Adrenal gland (tissue), 5 donors: ENCODE measurements at regions not wholly inside any gene's neighbourhood (a gene's known extent, or its start where the extent isn't known, plus 50 kb on each side); places are given as distances from the start of the nearest gene placed in this dataset.

Experiments used
- POLR2A ChIP-seq, 2 donors: fragments of 450-650 bp; IDR thresholded peaks; one replicate each; pipeline ENCODE4 v1.6.1; 2017; ENCODE audit warnings: antibody characterized with exemption in 2 of 2, mild to moderate bottlenecking in 2 of 2, moderate library complexity in 1 of 2
- TF ChIP-seq, protein P1 (sequence below), 6 experiments: fragments of 450-650 bp in 4 of 6; fragments of 200-600 bp in 2 of 6; sonication (generic) in 1 of 6; IDR thresholded peaks; 1 replicate in 5 of 6; 2 replicates in 1 of 6; pipeline versions ENCODE4 v1.5.1 to v1.8.0; 2016 to 2021; ENCODE audit warnings: antibody characterized with exemption in 6 of 6, mild to moderate bottlenecking in 2 of 6, moderate library complexity in 1 of 6
- donor health status: DM: no; HTN: no; CAD: no.

DNA sequence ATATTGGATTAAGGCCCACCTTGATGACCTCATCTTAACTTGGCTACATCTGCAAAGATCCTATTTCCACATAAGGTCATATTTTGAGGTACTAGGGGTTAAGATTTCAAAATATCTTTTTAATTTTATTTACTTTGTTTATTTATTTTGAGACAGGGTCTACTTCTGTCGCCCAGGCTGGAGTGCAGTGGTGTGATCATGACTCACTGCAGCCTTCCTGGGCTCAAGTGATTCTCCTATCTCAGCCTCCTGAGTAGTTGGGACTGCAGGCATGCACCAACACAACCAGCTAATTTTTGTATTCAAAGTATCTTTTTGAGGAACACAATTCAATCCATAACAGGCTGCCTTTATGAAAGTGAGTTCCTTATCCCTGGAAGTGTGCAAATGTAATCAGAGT, 212.3 kb downstream of the PALM2AKAP2 start:
- TF ChIP-seq, protein P1, sequence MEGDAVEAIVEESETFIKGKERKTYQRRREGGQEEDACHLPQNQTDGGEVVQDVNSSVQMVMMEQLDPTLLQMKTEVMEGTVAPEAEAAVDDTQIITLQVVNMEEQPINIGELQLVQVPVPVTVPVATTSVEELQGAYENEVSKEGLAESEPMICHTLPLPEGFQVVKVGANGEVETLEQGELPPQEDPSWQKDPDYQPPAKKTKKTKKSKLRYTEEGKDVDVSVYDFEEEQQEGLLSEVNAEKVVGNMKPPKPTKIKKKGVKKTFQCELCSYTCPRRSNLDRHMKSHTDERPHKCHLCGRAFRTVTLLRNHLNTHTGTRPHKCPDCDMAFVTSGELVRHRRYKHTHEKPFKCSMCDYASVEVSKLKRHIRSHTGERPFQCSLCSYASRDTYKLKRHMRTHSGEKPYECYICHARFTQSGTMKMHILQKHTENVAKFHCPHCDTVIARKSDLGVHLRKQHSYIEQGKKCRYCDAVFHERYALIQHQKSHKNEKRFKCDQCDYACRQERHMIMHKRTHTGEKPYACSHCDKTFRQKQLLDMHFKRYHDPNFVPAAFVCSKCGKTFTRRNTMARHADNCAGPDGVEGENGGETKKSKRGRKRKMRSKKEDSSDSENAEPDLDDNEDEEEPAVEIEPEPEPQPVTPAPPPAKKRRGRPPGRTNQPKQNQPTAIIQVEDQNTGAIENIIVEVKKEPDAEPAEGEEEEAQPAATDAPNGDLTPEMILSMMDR (IDR thresholded peaks at IDR 0.05) = no peak
- TF ChIP-seq POLR2A (IDR thresholded peaks at IDR 0.05) = no peak
